ENCODE measurements at regions not wholly inside any gene's neighbourhood (a gene's known extent, or its start where the extent isn't known, plus 50 kb on each side); places are given as distances from the start of the nearest gene placed in this dataset.

GRCh38 chr5:14011089-14012020 lies 66.9 kb upstream of the DNAH5 start:
- no peaks in the 10 kb centered on the region for H3K9me3 Mint-ChIP-seq (ENCODE audit: low read depth, unreplicated experiment)

GRCh38 chr5:14009575-14009974 lies 65.1 kb upstream of the DNAH5 start:
- H3K36me3 Mint-ChIP-seq (ENCODE audit: insufficient read depth, unreplicated experiment): peaks cover 21% of the 10 kb centered on the region

More at GRCh38 chr5:14011089-14012020, 66.9 kb upstream of the DNAH5 start:
- CTCF ChIA-PET: interaction anchor here (0.7 to 1.1 kb wide), 2 partner anchors 27 to 137 kb away, joined by 3 read pairs; no protein-coding TSS in a partner anchor
- Mint-ChIP-seq H3K27me3 (ENCODE audit: unreplicated experiment) (no peaks in the 10 kb centered on the region), H3K36me3 (ENCODE audit: insufficient read depth, unreplicated experiment) (peaks cover 21% of the 10 kb centered on the region), H3K4me1 (ENCODE audit: low read depth, unreplicated experiment) (peaks cover 34% of the 10 kb centered on the region), H3K4me3 (ENCODE audit: low read depth, unreplicated experiment) (peak overlapping the region; percentile 84), H3K27ac (ENCODE audit: unreplicated experiment) (peak overlapping the region; percentile 91)
- peak; percentile 94 for DNase-seq
- BruUV-seq (replicated peaks): no TSS peak
- intact Hi-C loops (cut with micrococcal nuclease; ENCODE audit: unreplicated experiment): loop anchor here (2.0 kb wide), 1 partner anchor 25 kb away; no protein-coding TSS in a partner anchor
- TF ChIP-seq CTCF (IDR thresholded peaks at IDR 0.05; ENCODE audit: unreplicated experiment): no peak

GRCh38 chr5:14008819-14009311 lies 64.4 kb upstream of the DNAH5 start:
- no TSS peak for BruUV-seq (replicated peaks)
- Mint-ChIP-seq H3K27ac (ENCODE audit: unreplicated experiment) (peak overlapping the region; percentile 76), H3K4me1 (ENCODE audit: low read depth, unreplicated experiment) (peaks cover 46% of the 10 kb centered on the region), H3K9me3 (ENCODE audit: low read depth, unreplicated experiment) (no peaks in the 10 kb centered on the region), H3K4me3 (ENCODE audit: low read depth, unreplicated experiment) (peak overlapping the region; percentile 54), H3K27me3 (ENCODE audit: unreplicated experiment) (no peaks in the 10 kb centered on the region), H3K36me3 (ENCODE audit: insufficient read depth, unreplicated experiment) (peaks cover 21% of the 10 kb centered on the region)
- intact Hi-C loops (cut with micrococcal nuclease; ENCODE audit: unreplicated experiment): no loop called here
- CTCF ChIA-PET: interaction anchor here (0.6 to 1.3 kb wide), 3 partner anchors 24 to 45 kb away, joined by 3 to 6 read pairs (median 3); no protein-coding TSS in a partner anchor
- TF ChIP-seq CTCF (IDR thresholded peaks at IDR 0.05; ENCODE audit: unreplicated experiment): no peak
- DNase-seq: peak; percentile 19

More at GRCh38 chr5:14009575-14009974, 65.1 kb upstream of the DNAH5 start:
- Mint-ChIP-seq H3K27ac (ENCODE audit: unreplicated experiment) (peak overlapping the region; percentile 76), H3K27me3 (ENCODE audit: unreplicated experiment) (no peaks in the 10 kb centered on the region), H3K4me3 (ENCODE audit: low read depth, unreplicated experiment) (peak overlapping the region; percentile 54), H3K4me1 (ENCODE audit: low read depth, unreplicated experiment) (peaks cover 44% of the 10 kb centered on the region), H3K9me3 (ENCODE audit: low read depth, unreplicated experiment) (no peaks in the 10 kb centered on the region)
- CTCF ChIA-PET: interaction anchor here (1.3 kb wide), 1 partner anchor 28 kb away, joined by 3 read pairs; no protein-coding TSS in a partner anchor
- TF ChIP-seq CTCF (IDR thresholded peaks at IDR 0.05; ENCODE audit: unreplicated experiment): no peak
- no peak for DNase-seq
- intact Hi-C loops (cut with micrococcal nuclease; ENCODE audit: unreplicated experiment): no loop called here
- no TSS peak for BruUV-seq (replicated peaks)

- no peaks in the 10 kb centered on the region for H3K9me3 Mint-ChIP-seq (ENCODE audit: low read depth, unreplicated experiment)
- H3K27ac Mint-ChIP-seq (ENCODE audit: unreplicated experiment): no peak overlapping the region
- peaks cover 20% of the 10 kb centered on the region for H3K36me3 Mint-ChIP-seq (ENCODE audit: insufficient read depth, unreplicated experiment)
- DNase-seq: no peak
- no peaks in the 10 kb centered on the region for H3K27me3 Mint-ChIP-seq (ENCODE audit: unreplicated experiment)
- no TSS peak for BruUV-seq (replicated peaks)
- intact Hi-C loops (cut with micrococcal nuclease; ENCODE audit: unreplicated experiment): no loop called here
- CTCF ChIA-PET: no interaction called here
- TF ChIP-seq CTCF (IDR thresholded peaks at IDR 0.05; ENCODE audit: unreplicated experiment): no peak
- H3K4me1 Mint-ChIP-seq (ENCODE audit: low read depth, unreplicated experiment): peaks cover 46% of the 10 kb centered on the region
- no peak overlapping the region for H3K4me3 Mint-ChIP-seq (ENCODE audit: low read depth, unreplicated experiment)
Observed at GRCh38 chr5:14006823-14007520, 62.5 kb upstream of the DNAH5 start.
